GM19468 (cell line): ENCODE measurements at regions not wholly inside any gene's neighbourhood (a gene's known extent, or its start where the extent isn't known, plus 50 kb on each side); places are given as distances from the start of the nearest gene placed in this dataset.

Experiments
- ATAC-seq: cut with Tn5 transposase; IDR thresholded peaks from one replicate; pipeline ENCODE4 v1.9.1; 2021; ENCODE audit warnings: mild to moderate bottlenecking, moderate library complexity, moderate number of reproducible peaks; ENCODE audit not compliant: unreplicated experiment; ENCODE audit errors: extremely low read depth

DNA sequence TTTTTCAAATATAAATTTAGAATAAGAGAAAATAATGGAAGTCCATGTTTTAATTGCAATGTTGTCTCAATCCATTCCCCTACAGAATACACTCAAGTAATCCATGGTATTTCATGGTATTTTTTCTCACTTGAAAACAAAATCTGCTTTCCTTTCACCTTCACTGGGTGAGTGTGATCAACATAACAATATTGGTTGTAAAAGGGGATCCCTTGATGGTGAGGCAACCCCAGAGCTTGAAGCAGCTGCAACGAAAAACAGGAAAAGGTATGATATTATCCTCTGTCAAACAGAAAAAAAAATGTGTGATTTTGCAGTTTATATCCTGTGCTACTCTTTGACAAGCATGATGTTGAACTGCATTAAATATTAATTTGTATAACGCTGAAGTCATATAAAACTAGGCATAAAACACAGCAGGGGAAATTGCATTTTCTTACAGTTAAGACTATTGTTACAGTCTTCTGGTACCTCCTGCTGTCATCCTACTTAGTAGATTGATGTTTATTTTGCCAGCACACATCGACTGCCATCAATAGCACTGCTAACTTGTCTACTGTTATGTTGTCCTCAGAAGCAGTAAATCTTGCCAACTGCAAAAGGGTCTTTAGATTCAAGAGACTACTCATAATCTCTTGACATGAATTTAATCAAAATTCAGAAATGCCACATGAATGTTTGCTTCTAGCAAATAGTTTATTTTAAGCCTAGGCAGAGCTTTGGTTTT, 373.1 kb upstream of the MIR17HG start:
- ATAC-seq: no peak

DNA sequence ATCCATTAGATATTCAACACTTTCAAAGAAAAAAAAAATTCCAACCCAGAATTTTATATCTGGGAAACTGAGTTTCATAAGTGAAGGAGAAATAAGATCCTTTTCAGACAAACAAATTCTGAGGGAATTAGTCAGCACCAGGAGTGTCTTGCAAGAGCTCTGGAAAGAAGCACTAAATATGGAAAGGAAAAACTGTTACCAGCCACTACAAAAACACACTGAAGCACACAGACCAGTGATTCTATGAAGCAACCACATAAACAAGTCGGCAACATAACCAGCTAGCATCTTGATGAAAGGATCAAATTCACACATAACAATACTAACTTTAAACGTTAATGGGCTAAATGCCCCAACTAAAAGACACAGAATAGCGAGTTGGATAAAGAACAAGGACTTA, 368.4 kb upstream of the MIR17HG start:
- ATAC-seq: no peak

DNA sequence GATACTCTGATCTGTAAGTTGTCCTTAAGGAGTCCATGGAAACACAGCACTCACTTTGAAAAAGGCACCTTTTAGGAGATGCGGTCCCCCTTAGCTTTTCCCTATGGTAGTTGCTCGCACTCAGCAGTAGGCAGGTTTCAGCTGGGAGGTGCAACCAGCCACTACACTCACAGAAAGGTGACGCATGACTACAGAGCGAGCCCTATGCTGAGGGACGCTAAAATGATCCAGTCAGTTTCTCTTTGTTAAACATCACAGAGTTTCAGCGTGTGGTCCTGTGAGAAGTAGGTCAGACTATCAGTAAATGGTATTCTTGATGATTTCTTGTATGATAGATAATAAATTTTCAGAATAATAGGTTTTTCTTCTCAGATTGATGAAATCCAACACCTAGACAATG, 362.7 kb upstream of the MIR17HG start:
- no peak for ATAC-seq

DNA sequence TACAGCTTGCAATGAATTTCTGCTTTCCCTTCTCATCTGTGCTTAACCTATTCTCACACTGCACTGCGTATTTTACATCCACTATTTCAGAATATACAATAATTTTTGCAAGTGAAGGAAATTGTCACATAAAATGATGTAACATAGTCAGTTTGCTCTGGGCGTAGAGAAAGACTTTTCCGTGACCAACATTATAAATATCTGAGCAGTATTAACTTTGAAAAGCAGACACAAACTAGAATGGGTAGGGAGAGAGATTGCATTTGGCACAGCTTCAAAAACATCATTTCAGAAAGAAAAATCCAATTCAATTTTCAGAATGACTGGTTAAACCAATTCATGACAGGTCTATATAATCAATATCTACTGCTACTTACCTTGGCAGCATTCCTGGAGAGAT, 352.5 kb upstream of the MIR17HG start:
- no peak for ATAC-seq

DNA sequence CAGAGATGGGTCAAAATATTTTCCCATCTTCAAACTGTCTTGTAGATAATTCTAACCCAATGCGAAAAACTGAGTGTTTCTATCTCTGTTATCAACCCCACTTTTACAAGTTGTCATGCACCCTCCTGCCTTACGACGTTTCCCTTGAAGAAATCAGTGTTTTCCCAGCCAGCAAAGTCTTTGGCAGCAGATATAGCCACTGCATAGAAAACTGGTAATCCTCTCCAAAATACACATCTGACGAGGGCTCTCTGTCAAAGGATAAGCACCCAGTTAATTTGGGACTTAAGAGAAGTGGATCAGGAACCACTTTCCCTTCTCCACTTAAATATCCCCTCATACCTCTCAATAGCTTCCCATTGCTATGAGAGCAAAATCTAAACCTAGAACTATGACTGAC, 351.9 kb upstream of the MIR17HG start:
- ATAC-seq: no peak

DNA sequence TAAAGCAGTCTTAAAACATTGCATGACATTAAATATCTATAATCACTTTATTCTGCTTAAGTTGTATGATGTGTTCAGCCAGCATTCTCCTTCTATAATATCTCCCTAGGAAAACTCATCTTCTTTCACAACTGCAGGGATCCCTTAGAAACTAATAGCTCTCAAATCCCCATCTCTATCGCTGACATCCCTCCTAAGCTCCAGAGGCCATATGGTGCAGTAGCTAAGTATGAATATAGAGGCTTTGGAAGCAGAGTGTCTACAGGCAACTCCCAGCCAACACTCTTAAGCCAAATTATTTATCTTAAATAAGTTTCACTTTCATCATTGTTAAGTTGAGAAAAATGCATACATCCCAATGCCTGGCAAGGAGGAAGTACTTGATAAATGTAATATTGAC, 349.5 kb upstream of the MIR17HG start:
- ATAC-seq: no peak

DNA sequence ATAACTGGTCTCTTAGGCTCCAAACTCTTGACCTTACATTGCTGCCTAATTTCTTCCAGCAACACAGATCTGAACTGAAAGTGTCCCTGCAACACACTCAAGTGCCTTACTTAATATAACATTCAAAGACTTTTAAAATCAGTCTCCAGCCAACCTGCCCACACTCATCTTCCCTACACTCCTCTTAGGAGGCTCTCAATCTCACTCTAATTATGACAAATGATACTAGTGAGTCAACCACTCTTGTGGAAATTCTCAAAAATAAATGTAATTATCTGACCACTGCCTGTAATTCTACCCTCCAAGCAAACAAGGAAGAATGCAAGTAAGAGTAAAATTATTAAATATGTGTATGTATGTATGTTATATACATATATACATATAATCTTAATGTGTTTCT, 348.1 kb upstream of the MIR17HG start:
- ATAC-seq: no peak

DNA sequence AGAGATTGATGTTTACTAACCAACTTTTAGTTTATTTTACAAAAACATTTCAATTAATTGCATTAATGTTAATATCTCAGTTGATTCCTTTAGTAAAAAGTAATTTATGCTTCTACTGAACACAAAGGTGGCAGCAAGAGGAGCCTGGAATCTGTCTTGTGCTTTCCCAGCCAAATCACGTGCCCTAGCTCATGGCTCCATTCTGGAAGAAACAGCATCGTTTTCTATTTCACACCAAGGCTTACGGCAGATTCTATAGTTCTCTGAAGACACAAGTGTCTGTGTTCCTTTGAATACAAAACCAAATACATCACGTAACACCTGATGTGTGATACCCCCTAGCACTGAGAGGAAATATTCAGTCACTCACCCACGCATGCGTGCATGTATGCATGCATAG, 346.1 kb upstream of the MIR17HG start:
- no peak for ATAC-seq

DNA sequence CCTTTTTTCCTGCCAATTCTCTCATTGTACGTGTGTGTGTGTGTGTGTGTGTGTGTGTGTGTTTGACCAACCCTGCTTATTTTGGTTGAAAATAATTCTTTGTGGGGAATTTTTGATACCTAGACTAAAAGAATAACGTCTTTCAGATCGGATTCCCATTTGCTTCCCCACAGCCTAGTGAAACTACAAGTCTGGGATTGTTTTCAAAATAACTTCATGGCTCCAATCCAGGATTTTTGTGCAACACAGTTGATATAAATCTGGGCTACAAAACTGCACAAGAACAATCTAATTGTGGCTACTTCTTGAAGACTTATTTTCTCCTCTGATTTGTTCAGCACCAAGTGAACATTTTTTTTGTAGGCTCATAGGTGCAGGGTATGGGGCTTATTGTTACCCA, 332.8 kb upstream of the MIR17HG start:
- no peak for ATAC-seq

DNA sequence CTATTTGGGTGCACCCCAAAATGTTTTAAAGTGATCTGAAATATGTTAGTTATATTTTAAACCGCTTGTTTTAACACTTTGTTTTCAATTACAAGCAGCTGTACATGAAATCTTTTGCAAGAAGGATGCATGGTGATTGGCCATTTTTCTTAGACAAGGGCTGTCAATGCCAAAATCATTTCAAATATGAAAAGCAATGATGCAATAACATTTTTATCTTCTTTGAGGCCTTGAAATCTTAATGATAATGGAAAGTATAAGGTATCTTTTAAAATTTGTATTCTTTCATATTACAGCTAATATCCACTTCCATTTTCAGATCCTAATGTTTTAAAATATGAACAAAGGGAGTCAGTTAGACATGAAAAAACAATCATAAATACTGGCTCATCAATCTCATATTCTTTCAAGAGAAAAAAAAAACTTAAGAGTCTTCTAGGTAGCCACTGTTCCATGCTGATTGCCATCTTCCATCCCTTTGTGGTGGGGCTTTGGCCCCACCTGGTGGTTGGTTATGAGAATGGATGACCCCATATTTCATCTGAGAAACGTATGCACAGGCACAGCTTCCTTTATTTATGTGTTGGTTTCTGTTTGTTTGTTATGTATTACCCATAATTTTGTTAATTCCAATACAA, 330.3 kb upstream of the MIR17HG start:
- ATAC-seq: peak; percentile 89

DNA sequence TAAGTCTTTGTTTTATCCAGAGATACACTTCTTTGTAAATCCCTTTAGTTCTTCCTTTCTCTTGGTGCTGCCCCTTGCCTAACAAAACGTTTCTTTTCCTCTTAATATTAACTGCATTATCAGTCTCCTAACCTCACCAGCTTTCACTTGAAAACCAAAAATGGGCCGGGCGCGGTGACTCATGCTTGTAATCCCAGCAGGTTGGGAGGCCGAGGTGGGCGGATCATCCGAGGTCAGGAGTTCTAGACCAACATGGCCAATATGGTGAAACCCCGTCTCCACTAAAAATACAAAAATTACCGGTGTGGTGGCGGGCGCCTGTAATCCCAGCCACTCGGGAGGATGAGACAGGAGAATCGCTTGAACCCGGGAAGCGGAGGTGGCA, 329.8 kb upstream of the MIR17HG start:
- peak; percentile 8 for ATAC-seq

DNA sequence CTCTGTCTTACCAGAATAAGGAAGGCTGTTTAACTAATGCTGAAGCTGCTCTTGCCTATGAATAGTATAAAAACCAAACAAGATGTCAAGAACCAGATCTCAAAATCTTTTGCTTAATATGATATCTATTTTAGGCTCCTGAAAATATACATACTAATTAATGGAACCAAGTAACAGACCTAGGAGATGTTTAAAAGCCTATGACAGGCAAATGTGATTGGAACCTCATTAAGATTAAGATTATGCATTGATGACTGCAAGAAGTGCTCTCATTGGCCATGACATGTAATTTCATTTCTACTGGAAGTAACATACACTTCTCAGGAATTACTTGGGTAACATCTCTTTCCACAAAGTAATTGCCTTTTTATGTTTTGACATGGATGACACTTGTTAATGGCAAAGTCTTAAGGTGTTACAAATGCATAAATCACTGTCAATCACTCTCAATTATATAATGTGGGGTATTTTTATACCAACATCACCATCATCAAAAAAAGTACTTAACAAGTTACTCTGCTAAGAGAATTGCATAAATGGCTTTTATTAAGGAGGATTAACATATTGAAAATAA, 326.9 kb upstream of the MIR17HG start:
- no peak for ATAC-seq

DNA sequence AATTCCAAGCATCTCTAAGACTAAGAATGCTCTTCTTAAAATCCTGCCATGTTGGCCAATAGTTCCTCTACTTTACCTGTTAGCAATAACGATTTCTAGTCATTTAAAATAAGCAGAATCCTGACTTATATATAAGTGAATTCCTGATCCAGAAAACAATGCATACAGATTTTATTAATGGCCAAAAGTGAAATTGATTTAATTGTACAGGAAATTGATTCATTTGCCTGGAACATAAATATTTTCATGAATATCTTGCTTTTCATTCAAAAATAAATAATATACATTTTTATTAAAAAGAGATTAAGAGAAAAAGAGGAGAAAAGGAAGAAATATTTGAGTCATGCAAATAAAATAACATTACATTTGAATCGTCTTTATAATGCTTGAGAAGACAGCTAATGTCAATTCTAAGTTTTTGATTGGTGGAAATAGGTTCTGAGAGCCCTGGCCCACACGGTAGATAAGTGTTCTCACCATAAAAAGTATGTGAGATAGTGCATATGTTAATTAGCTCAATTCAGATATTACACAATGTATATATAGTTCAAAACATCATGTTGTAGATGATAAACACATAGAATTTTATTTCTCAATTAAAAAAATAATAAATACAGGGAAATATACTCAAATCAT, 323.2 kb upstream of the MIR17HG start:
- ATAC-seq: no peak

DNA sequence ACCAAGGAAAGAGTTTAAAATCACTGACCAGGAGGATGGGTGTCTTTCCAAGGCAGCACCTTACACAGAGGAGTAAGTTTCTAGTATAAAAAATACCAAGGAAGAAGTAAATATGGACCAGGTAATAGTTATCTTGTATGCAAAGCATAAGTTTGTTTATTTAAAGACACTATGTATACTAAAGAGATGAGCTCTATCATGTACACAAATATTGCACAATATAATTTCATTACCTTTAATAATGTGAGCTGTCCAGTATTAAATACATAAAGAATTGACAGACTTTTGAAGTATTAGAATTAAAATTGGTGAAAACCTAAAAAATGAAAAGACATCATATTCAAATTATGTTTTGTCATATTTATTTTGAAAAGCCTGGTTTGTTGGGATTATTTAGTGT, 322.0 kb upstream of the MIR17HG start:
- no peak for ATAC-seq

DNA sequence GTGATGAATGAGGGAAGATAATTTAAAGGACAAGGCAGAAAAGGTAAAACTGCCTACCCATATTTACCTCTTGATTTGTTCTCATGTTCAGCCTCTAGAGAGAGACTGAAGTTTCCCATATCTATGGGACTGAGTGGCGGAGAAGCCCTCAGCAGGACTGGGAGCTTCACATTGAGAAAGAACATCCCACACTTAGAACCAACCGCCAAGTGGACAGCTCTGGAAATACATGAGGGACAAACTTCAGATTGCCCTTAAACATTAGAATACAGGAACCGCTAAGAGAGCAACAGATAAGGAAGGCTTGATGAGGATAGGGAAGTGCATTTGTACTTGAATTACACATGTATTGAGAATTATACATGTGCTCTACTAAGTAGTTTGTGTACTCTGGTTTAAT, 316.0 kb upstream of the MIR17HG start:
- no peak for ATAC-seq

DNA sequence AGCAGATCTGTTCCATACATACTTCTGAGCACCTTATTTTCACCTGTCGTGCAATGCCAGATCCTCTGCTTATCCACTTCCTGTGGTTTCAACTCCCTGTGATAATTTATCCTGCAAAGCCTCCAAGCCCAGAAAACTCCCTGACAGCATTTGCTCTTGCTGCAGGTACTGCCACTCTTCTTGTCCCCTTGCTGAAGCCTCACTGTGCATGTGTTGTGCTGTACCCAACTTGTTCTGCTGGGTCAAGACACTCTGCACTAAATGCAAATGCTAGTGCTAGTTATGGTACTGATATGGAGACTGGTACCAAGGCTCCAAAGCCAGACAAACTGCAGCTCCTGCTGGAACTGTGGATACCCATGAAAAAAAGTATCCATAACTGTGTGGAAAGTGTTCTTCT, 315.4 kb upstream of the MIR17HG start:
- no peak for ATAC-seq

DNA sequence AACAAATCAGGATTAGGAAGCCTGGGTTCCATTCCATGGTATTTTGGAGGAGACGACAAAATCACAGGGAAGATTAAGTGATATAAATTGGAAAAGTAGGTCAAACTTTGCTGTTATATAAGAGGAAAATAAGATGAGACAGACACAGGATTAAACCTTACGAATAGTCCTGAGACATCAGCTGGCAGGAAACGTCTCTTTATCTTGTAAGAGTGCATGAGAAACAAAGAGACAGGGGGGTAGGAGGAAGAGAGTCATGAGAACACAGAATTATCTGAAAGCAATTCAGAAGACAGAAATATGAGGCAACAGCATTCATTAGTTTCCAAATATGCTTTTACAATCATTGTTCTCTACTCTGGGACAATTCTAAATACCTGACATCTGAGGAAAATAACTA, 310.6 kb upstream of the MIR17HG start:
- no peak for ATAC-seq

DNA sequence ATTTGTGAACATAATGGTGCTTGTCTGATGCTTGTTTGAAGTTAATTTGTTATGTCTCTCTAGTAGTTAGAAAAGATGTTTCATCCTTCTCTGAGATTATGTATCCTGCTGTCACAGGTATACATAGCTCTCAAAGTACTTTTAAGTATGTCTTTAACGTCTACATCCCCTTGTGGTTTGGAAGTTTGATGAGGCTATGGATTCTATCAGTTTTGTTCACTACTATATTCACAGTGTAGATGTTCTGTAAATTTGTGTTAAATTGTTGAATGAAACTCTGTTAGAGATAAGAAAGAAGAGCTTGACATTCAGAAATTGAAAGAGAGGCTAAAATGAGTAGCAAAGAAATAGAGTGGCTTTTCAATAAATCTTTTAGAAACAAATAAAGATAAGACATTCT, 304.6 kb upstream of the MIR17HG start:
- no peak for ATAC-seq

DNA sequence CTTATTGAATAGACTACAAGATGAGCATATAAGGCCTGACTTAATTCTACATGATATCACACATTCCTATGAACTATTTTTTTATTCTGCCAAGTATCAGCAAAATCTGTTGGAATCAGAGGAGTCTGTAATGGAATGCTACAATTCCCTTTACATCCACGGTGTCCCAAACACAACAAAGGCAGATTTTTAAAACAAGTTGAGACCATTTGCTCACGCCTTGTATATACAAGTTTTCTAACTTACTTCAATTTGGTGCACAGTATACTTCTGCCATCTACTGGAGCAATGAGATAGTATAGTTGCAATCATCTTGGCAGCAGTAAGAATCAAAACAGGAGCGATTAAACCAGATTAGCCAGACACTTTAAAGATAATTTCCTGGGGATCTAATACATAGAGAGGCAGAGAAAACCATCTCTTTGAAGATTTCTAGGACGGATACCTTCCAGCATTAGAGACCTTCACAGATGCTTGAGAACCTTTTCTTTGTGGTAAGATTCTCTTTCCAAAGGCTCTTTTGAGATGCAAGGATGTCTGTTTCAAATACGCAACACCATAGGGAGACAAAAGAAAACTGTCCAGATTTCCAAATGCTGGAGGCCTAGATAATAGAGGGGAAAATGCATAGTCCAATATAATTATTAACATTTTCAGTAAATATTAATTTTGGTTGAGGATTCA, 302.0 kb upstream of the MIR17HG start:
- no peak for ATAC-seq

DNA sequence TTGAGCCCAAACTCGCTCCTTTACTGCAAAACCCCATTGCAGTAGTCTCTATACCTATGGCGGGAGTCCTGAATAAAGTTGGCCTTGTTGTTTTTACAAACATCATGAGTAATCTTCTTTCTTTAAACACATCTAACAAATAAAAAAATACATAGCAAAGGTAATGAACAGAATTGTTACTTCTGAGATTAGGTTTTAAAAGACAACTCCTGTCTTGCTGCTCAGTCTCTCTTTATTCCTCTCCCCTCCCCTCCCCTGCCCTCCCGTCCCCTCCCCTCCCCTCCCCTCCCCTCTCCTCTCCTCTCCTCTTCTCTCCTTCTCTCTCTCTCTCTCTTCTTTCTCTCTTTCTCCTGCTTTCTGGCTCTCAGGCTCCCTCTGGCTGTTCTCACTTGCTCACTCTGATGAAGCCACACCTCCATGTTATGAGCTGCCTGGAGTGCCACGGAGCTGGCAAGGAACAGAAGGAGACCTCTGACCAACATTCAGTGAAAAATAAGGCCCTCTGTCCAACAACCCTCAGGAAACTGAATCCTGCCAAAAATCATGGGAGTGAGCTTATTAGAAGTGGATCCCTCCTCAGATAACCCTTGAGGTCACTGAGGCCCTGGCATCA, 300.7 kb upstream of the MIR17HG start:
- no peak for ATAC-seq
